Uterus (tissue), 2 donors: ENCODE measurements at regions not wholly inside any gene's neighbourhood (a gene's known extent, or its start where the extent isn't known, plus 50 kb on each side); places are given as distances from the start of the nearest gene placed in this dataset.

ENCODE experiments used
- POLR2A ChIP-seq, 2 donors: fragments of 450-650 bp; IDR thresholded peaks; one replicate each; pipeline ENCODE4 v1.6.1; 2016; ENCODE audit warnings: antibody characterized with exemption in 2 of 2, mild to moderate bottlenecking in 1 of 2, moderate library complexity in 1 of 2
- TF ChIP-seq, protein P1 (sequence below), 4 experiments: fragments of 200-600 bp in 2 of 4; fragments of 450-650 bp in 2 of 4; sonication (generic) in 2 of 4; IDR thresholded peaks; one replicate each; pipeline ENCODE4 v1.5.1; 2016 to 2019; ENCODE audit warnings: antibody characterized with exemption in 4 of 4, mild to moderate bottlenecking in 2 of 4, moderate library complexity in 1 of 4

- TF ChIP-seq, protein P1, sequence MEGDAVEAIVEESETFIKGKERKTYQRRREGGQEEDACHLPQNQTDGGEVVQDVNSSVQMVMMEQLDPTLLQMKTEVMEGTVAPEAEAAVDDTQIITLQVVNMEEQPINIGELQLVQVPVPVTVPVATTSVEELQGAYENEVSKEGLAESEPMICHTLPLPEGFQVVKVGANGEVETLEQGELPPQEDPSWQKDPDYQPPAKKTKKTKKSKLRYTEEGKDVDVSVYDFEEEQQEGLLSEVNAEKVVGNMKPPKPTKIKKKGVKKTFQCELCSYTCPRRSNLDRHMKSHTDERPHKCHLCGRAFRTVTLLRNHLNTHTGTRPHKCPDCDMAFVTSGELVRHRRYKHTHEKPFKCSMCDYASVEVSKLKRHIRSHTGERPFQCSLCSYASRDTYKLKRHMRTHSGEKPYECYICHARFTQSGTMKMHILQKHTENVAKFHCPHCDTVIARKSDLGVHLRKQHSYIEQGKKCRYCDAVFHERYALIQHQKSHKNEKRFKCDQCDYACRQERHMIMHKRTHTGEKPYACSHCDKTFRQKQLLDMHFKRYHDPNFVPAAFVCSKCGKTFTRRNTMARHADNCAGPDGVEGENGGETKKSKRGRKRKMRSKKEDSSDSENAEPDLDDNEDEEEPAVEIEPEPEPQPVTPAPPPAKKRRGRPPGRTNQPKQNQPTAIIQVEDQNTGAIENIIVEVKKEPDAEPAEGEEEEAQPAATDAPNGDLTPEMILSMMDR (IDR thresholded peaks at IDR 0.05), result no peak
- no peak for TF ChIP-seq POLR2A (IDR thresholded peaks at IDR 0.05)
These were observed 61.7 kb upstream of the RFLNA start for GRCh38 chr12:124233041-124233796.
